Naive thymus-derived CD8-positive, alpha-beta T cell (primary cell): ENCODE measurements at regions not wholly inside any gene's neighbourhood (a gene's known extent, or its start where the extent isn't known, plus 50 kb on each side); places are given as distances from the start of the nearest gene placed in this dataset.
"Not testable (repeated sequence)": the region's sequence is repeated elsewhere in the genome, so short reads cannot be mapped to it uniquely, and the experiment has no call there.

Experiments used
- ATAC-seq, 2 donors: fragments of 150-1000 bp; cut with Tn5 transposase in 1 of 2; sonication (Bioruptor Pico), chemical (Tn5 transposase) in 1 of 2; 1 replicate in 1 of 2; 2 replicates in 1 of 2; pipeline ENCODE4 v1.10.0; 2021; ENCODE audit warnings: mild to moderate bottlenecking in 2 of 2, moderate library complexity in 2 of 2
- POLR2A ChIA-PET: fragments of 350-600 bp; sonication (Branson Sonifier 250); formaldehyde crosslinking; loops from one replicate; lab custom pipeline; 2021; ENCODE audit warnings: antibody characterized with exemption; lab: Charles Lee
- DNase-seq, 10 donors: peaks; one replicate each; pipeline versions ENCODE4 v3.0.0 to v3.0.0-alpha.2; 2020 to 2022
- H3K27ac Mint-ChIP-seq, 10 donors: one replicate each; pipeline ENCODE4 v1.8.0; 2020 to 2022; ENCODE audit warnings: mild to moderate bottlenecking in 10 of 10, mixed read lengths in 10 of 10, moderate library complexity in 4 of 10, inconsistent platforms in 1 of 10
- H3K27me3 Mint-ChIP-seq, 5 donors: one replicate each; pipeline ENCODE4 v1.8.0; 2021 to 2022; ENCODE audit warnings: mixed read lengths in 5 of 5
- H3K36me3 Mint-ChIP-seq, 3 donors: one replicate each; pipeline ENCODE4 v1.8.0; 2020 to 2022; ENCODE audit warnings: mixed read lengths in 3 of 3, mild to moderate bottlenecking in 2 of 3, inconsistent platforms in 1 of 3
- H3K4me1 Mint-ChIP-seq, 4 donors: one replicate each; pipeline ENCODE4 v1.8.0; 2021 to 2022; ENCODE audit warnings: mixed read lengths in 4 of 4
- H3K4me3 Mint-ChIP-seq, 10 donors: one replicate each; pipeline ENCODE4 v1.8.0; 2020 to 2022; ENCODE audit warnings: mild to moderate bottlenecking in 10 of 10, mixed read lengths in 10 of 10, moderate library complexity in 6 of 10, inconsistent platforms in 1 of 10
- H3K9me3 Mint-ChIP-seq, 9 donors: one replicate each; pipeline ENCODE4 v1.8.0; 2020 to 2022; ENCODE audit warnings: mixed read lengths in 9 of 9, mild to moderate bottlenecking in 3 of 9, inconsistent platforms in 1 of 9, moderate library complexity in 1 of 9

- POLR2A ChIA-PET: no interaction called here
- Mint-ChIP-seq H3K27me3 (peaks cover 0 to 2% (median 0%) of the 10 kb centered on the region in 5 donors), H3K27ac (no peak overlapping the region), H3K4me1 (no peaks in the 10 kb centered on the region), H3K9me3 (peaks cover 0 to 19% (median 7%) of the 10 kb centered on the region in 9 donors), H3K36me3 (no peaks in the 10 kb centered on the region), H3K4me3 (no peak overlapping the region)
- ATAC-seq (no peak), DNase-seq (no peak)
Measured at GRCh38 chr14:25837551-25837965, 760.3 kb downstream of the NOVA1 start.

DNA sequence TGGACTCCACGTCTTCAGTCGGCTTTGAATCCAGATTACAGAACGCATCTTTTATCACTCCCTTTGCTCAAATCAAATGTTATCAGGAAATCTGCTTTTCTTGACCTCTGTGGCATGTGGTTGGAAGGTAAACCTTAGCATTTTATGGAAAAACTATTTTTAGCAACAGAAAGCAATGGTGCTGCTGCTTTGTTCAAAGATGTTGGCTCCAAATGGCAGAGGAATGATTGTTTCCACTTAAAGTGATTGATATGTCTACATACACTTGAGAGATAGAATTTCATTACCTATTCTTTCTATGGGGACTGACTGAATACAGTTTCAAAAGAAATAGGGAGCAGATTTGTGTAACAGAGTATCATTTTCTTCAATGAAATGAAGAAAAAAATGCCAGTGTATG, 761.2 kb downstream of the NOVA1 start:
- POLR2A ChIA-PET: no interaction called here
- Mint-ChIP-seq H3K9me3 (peaks cover 0 to 19% (median 7%) of the 10 kb centered on the region in 9 donors), H3K27ac (no peak overlapping the region), H3K4me3 (no peak overlapping the region), H3K27me3 (peaks cover 0 to 2% (median 0%) of the 10 kb centered on the region in 5 donors), H3K4me1 (no peaks in the 10 kb centered on the region), H3K36me3 (no peaks in the 10 kb centered on the region)
- ATAC-seq (no peak), DNase-seq (no peak)

DNA sequence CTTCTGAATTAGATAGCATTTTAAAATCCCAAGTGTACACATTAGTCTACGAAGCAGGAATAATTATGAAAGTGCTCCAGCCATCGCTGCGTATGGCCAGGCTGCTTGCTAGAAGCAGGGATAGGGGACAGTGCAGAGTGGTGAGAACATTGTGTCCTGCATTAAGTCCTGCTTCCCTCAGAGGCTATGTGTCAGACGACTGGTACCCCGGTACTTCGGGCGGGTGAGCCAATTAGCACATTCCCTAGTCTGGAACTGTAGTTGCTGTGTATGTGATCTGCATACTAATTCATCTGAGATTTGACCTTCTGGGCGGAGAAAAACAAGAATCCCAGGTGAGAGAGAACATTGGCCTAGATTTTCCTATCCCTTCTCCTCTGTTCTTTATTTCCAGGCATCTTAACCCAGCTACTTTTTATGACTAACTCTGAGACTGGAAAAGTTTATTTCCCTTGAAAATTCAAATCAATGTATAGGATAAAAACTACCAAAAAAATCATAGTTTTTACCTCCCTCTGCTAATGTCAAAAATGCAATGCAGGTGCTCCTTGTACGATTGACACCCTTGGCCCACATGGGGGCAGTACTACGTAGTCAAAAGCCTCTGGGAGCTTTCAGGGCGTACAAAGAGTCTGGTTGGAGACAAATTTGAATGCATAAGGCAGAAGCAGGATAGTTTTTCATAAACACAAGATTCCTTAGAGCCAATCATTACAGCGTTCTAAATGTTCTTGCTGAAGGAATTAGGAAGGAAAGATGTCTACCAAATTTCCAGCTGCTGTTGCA, 764.3 kb downstream of the NOVA1 start:
- H3K36me3 Mint-ChIP-seq: no peaks in the 10 kb centered on the region
- POLR2A ChIA-PET: no interaction called here
- H3K27me3 Mint-ChIP-seq: no peaks in the 10 kb centered on the region
- ATAC-seq: no peak
- H3K4me1 Mint-ChIP-seq: no peaks in the 10 kb centered on the region
- H3K4me3 Mint-ChIP-seq: no peak overlapping the region
- peaks cover 0 to 14% (median 5%) of the 10 kb centered on the region in 9 donors for H3K9me3 Mint-ChIP-seq
- no peak for DNase-seq
- no peak overlapping the region for H3K27ac Mint-ChIP-seq

GRCh38 chr14:25832585-25832984, 765.2 kb downstream of the NOVA1 start:
- POLR2A ChIA-PET: no interaction called here

DNA sequence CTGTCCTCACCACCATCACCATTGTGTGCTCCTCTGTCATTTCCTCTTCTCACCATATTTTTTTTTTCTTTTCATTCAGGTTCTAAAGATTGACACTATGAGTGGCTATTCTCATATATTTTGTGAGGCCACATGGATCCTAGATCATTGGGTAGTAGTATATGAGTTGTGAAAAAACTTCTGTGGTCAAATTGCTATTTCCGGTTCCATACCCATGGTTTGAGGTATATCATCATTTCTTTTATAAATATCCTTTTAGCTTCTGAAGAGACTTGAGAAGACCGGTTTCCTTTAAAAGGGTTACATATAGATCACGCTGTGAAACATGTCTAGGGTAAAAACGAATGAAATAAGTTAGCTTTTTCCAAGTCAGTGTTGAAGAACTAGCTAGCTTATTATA, 769.3 kb downstream of the NOVA1 start:
- peaks cover 0 to 28% (median 6%) of the 10 kb centered on the region in 9 donors for H3K9me3 Mint-ChIP-seq
- DNase-seq: no peak
- ATAC-seq: no peak
- H3K36me3 Mint-ChIP-seq: no peaks in the 10 kb centered on the region
- H3K27ac Mint-ChIP-seq: no peak overlapping the region
- POLR2A ChIA-PET: no interaction called here
- H3K4me3 Mint-ChIP-seq: no peak overlapping the region
- H3K4me1 Mint-ChIP-seq: no peaks in the 10 kb centered on the region
- no peaks in the 10 kb centered on the region for H3K27me3 Mint-ChIP-seq

More at GRCh38 chr14:25832585-25832984, 765.2 kb downstream of the NOVA1 start:
- Mint-ChIP-seq H3K27me3 (no peaks in the 10 kb centered on the region), H3K9me3 (peaks cover 0 to 16% (median 5%) of the 10 kb centered on the region in 9 donors), H3K36me3 (no peaks in the 10 kb centered on the region), H3K4me3 (no peak overlapping the region), H3K4me1 (no peaks in the 10 kb centered on the region), H3K27ac (no peak overlapping the region)
- DNase-seq (no peak), ATAC-seq (no peak)

DNA sequence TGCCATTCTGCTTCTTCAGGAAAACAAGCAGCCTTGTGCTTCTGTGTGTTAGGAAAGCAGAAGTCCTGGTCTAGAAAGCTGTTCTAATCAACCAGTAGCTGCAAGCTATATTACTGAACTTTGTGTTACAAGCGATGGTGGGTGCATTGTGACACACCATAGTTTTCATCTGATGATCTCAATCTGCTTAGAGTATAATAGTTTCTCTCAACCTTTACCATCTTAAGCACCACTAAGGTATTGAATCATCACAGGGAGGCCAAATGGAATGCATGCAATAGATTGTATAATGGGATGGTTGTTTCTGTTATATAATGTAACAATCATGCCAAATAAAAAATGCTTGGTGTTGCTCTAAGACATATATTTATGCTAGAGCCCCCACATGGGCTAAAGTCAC, 771.7 kb downstream of the NOVA1 start:
- Mint-ChIP-seq H3K4me3 (no peak overlapping the region), H3K27me3 (no peaks in the 10 kb centered on the region), H3K4me1 (no peaks in the 10 kb centered on the region), H3K9me3 (peaks cover 0 to 28% (median 5%) of the 10 kb centered on the region in 9 donors), H3K36me3 (no peaks in the 10 kb centered on the region), H3K27ac (no peak overlapping the region)
- ATAC-seq (no peak), DNase-seq (no peak)
- POLR2A ChIA-PET: no interaction called here

DNA sequence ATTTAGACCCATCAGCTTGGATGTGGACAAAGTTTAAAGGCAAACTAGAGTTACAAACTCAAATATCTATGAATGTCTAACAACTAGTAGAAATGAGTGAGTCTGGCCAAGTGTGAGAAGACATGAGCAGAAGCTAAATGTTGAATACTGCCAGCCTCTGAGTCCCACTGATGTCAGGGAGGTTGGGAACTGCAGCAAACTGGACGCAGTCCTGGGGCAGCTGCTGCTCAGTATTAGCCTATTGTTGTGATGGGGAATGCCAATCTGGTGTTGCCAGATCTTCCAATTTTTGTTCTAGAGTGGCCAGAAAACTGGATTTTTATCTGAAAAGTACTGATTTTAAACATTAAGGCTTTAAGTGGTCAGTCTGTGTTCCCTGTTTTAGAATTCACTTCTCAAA, 770.4 kb upstream of the STXBP6 start:
- H3K36me3 Mint-ChIP-seq: no peaks in the 10 kb centered on the region
- DNase-seq (no peak), ATAC-seq (no peak)
- no peaks in the 10 kb centered on the region for H3K4me1 Mint-ChIP-seq
- POLR2A ChIA-PET: no interaction called here
- H3K27me3 Mint-ChIP-seq: no peaks in the 10 kb centered on the region
- H3K9me3 Mint-ChIP-seq: peaks cover 5 to 21% (median 10%) of the 10 kb centered on the region in 9 donors
- H3K4me3 Mint-ChIP-seq: no peak overlapping the region
- H3K27ac Mint-ChIP-seq: no peak overlapping the region

DNA sequence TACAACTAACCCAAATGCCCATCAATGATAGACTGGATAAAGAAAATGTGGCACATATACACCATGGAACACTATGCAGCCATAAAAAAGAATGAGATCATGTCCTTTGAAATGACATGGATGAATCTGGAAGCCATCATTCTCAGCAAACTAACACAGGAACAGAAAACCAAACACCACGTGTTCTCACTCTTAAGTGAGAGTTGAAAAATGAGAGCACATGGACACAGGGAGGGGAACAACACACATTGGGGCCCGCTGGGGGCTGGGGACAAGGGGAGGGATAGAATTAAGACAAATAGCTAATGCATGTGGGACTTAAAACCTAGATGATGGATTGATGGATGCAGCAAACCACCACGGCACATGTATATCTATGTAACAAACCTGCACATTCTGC, 764.7 kb upstream of the STXBP6 start:
- DNase-seq, H3K4me1 Mint-ChIP-seq, POLR2A ChIA-PET, H3K4me3 Mint-ChIP-seq, ATAC-seq, H3K27ac Mint-ChIP-seq, H3K27me3 Mint-ChIP-seq, H3K36me3 Mint-ChIP-seq: not testable (repeated sequence)
- H3K9me3 Mint-ChIP-seq: peaks cover 2 to 18% (median 8%) of the 10 kb centered on the region in 9 donors

GRCh38 chr14:25803386-25804018, 753.6 kb upstream of the STXBP6 start:
- no peaks in the 10 kb centered on the region for H3K27me3 Mint-ChIP-seq
- peaks cover 0 to 40% (median 12%) of the 10 kb centered on the region in 9 donors for H3K9me3 Mint-ChIP-seq
- H3K27ac Mint-ChIP-seq: no peak overlapping the region
- no peaks in the 10 kb centered on the region for H3K36me3 Mint-ChIP-seq
- H3K4me3 Mint-ChIP-seq: no peak overlapping the region
- no peaks in the 10 kb centered on the region for H3K4me1 Mint-ChIP-seq
- ATAC-seq: no peak
- POLR2A ChIA-PET: no interaction called here
- DNase-seq: no peak

DNA sequence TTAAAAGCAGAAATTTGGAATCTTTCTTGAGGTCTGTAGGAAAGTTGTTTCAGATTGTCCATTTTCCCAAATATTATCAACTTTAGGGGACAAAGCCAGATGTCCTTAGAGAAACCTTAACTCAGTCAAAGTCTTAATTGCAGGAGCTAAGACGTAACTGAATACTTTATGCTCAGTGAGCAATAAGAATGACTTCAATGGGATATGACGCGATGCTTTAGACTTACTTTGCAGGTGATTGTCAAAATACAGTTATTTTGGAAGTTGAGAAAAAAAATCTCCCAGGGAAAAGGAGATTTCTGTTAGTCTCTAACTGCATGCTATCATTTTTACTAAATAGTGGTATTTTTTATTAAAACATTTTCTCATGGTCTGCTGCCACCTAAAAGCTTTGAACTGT, 750.9 kb upstream of the STXBP6 start:
- no peak overlapping the region for H3K27ac Mint-ChIP-seq
- POLR2A ChIA-PET: no interaction called here
- ATAC-seq: no peak
- H3K4me1 Mint-ChIP-seq: no peaks in the 10 kb centered on the region
- peaks cover 2 to 55% (median 7%) of the 10 kb centered on the region in 9 donors for H3K9me3 Mint-ChIP-seq
- H3K4me3 Mint-ChIP-seq: no peak overlapping the region
- no peak for DNase-seq
- no peaks in the 10 kb centered on the region for H3K27me3 Mint-ChIP-seq
- no peaks in the 10 kb centered on the region for H3K36me3 Mint-ChIP-seq

GRCh38 chr14:25788252-25788651, 738.3 kb upstream of the STXBP6 start:
- POLR2A ChIA-PET: no interaction called here
- ATAC-seq (no peak), DNase-seq (no peak)
- Mint-ChIP-seq H3K9me3 (peaks cover 6 to 31% (median 10%) of the 10 kb centered on the region in 9 donors), H3K36me3 (peaks cover 0 to 10% (median 0%) of the 10 kb centered on the region in 3 donors), H3K27me3 (no peaks in the 10 kb centered on the region), H3K27ac (no peak overlapping the region), H3K4me3 (no peak overlapping the region), H3K4me1 (no peaks in the 10 kb centered on the region)

GRCh38 chr14:25765909-25766308, 716.0 kb upstream of the STXBP6 start:
- H3K36me3 Mint-ChIP-seq: no peaks in the 10 kb centered on the region
- ATAC-seq (no peak), DNase-seq (no peak)
- no peaks in the 10 kb centered on the region for H3K4me1 Mint-ChIP-seq
- H3K4me3 Mint-ChIP-seq: no peak overlapping the region
- peaks cover 0 to 34% (median 8%) of the 10 kb centered on the region in 9 donors for H3K9me3 Mint-ChIP-seq
- no peak overlapping the region for H3K27ac Mint-ChIP-seq
- no peaks in the 10 kb centered on the region for H3K27me3 Mint-ChIP-seq
- POLR2A ChIA-PET: no interaction called here

DNA sequence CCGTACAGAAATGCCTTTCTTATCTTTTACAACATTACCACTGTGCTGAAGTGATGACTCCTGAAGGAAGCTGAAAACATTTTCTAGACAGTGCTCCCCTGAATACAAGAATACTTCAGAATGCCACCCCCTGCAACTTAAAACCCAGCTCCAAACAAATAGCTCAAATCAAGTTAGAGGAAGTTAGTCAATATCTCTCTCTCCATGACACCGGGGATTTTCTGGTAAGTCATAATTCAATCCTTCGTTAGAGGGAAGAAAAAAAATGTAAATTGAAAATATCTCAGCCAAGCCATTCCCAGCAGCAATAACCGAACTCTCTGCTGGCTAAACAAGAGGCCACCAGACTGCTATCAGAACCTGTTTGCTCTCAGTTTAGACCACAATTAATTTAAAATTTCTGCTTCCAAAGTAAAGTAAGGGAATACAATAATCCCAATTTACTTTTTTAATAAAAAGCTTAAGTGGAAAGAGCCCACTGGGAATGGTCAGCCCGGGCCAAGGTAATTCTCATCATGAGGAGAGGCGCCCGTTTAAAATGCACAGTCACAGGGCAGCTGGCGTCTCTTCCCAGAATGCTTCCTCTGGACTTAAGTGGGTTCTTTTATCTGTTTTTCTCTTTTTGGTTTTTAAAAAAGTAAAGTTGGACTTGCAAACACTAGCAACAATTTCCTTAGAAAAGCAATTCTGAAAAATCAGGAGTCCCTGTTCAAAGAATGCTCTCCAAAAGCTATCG, 710.1 kb upstream of the STXBP6 start:
- ATAC-seq (no peak), DNase-seq (no peak)
- POLR2A ChIA-PET: no interaction called here
- Mint-ChIP-seq H3K4me3 (no peak overlapping the region), H3K36me3 (no peaks in the 10 kb centered on the region), H3K9me3 (peaks cover 0 to 27% (median 3%) of the 10 kb centered on the region in 9 donors), H3K4me1 (no peaks in the 10 kb centered on the region), H3K27ac (no peak overlapping the region), H3K27me3 (no peaks in the 10 kb centered on the region)
